Panc1 (cell line): ENCODE measurements at regions not wholly inside any gene's neighbourhood (a gene's known extent, or its start where the extent isn't known, plus 50 kb on each side); places are given as distances from the start of the nearest gene placed in this dataset.

Experiments
- CTCF ChIP-seq: fragments of 450-650 bp; IDR thresholded peaks from 2 replicates; pipeline ENCODE4 v1.5.1; 2017; ENCODE audit warnings: mild to moderate bottlenecking
- POLR2AphosphoS5 ChIP-seq: IDR thresholded peaks from 2 replicates; pipeline ENCODE4 v1.6.1; 2012; ENCODE audit warnings: mild to moderate bottlenecking, low read depth, low read length, moderate library complexity
- REST ChIP-seq, 2 experiments: IDR thresholded peaks; 2 replicates each; pipeline ENCODE4 v1.6.1; 2011 to 2012; ENCODE audit warnings: low read depth in 2 of 2, control low read depth in 1 of 2, low read length in 1 of 2, mild to moderate bottlenecking in 1 of 2, moderate library complexity in 1 of 2; ENCODE audit not compliant: insufficient read depth in 1 of 2
- SIN3A ChIP-seq: IDR thresholded peaks from 2 replicates; pipeline ENCODE4 v1.6.1; 2012; ENCODE audit warnings: low read depth, mild to moderate bottlenecking, low read length, moderate library complexity, borderline replicate concordance; ENCODE audit not compliant: insufficient read depth
- TCF7L2 ChIP-seq: IDR thresholded peaks from 2 replicates; pipeline ENCODE4 v1.6.1; 2011; ENCODE audit warnings: mild to moderate bottlenecking, low read depth, low read length, inconsistent platforms

GRCh38 chr10:125281091-125281490, 120.7 kb upstream of the CTBP2 start:
- TF ChIP-seq REST (IDR thresholded peaks at IDR 0.05; ENCODE audit: insufficient read depth in 1 of 2, low read depth in 2 of 2, low read length in 1 of 2) (no peak), CTCF (no peak), SIN3A (no peak), POLR2AphosphoS5 (no peak), TCF7L2 (no peak)
